ENCODE measurements at regions not wholly inside any gene's neighbourhood (a gene's known extent, or its start where the extent isn't known, plus 50 kb on each side); places are given as distances from the start of the nearest gene placed in this dataset.

GRCh38 chr4:97027728-97028410 lies 1115.4 kb downstream of the STPG2 start:
- TF ChIP-seq CTCF (conservative IDR thresholded peaks at IDR 0.05; ENCODE audit: low read length): no peak
- no peak for TF ChIP-seq EZH2phosphoT487 (IDR thresholded peaks at IDR 0.05; ENCODE audit: borderline replicate concordance, low read depth, low read length)

Measured in OCI-LY7 (cell line).